WTC11 (cell line): ENCODE measurements at regions not wholly inside any gene's neighbourhood (a gene's known extent, or its start where the extent isn't known, plus 50 kb on each side); places are given as distances from the start of the nearest gene placed in this dataset.

Source experiments
- CREM ChIP-seq: sonication (generic); formaldehyde crosslinking; IDR thresholded peaks from 2 replicates; pipeline ENCODE4 v1.8.1; 2022; ENCODE audit warnings: mild to moderate bottlenecking, missing genetic modification reagents, moderate library complexity
- JUN ChIP-seq: sonication (generic); formaldehyde crosslinking; IDR thresholded peaks from 2 replicates; pipeline ENCODE4 v1.8.0; 2023; ENCODE audit warnings: mild to moderate bottlenecking, missing genetic modification reagents
- NFE2L1 ChIP-seq: sonication (generic); formaldehyde crosslinking; IDR thresholded peaks from 2 replicates; pipeline ENCODE4 v1.8.1; 2023; ENCODE audit warnings: missing genetic modification reagents
- NR2C2 ChIP-seq: sonication (generic); formaldehyde crosslinking; IDR thresholded peaks from 2 replicates; pipeline ENCODE4 v1.8.0; 2022; ENCODE audit warnings: mild to moderate bottlenecking, missing genetic modification reagents
- NR3C1 ChIP-seq: sonication (generic); formaldehyde crosslinking; conservative IDR thresholded peaks from 2 replicates; pipeline ENCODE4 v1.8.1; 2023; ENCODE audit warnings: low read depth, mild to moderate bottlenecking, missing genetic modification reagents
- SP1 ChIP-seq: sonication (generic); formaldehyde crosslinking; conservative IDR thresholded peaks from 2 replicates; pipeline ENCODE4 v1.8.1; 2022; ENCODE audit warnings: missing genetic modification reagents
- USF2 ChIP-seq: sonication (generic); formaldehyde crosslinking; IDR thresholded peaks from 2 replicates; pipeline ENCODE4 v1.8.1; 2023; ENCODE audit warnings: mild to moderate bottlenecking, missing genetic modification reagents, moderate library complexity
- ZNF121 ChIP-seq: sonication (generic); formaldehyde crosslinking; IDR thresholded peaks from 2 replicates; pipeline ENCODE4 v1.8.0; 2023; ENCODE audit warnings: missing genetic modification reagents
- ZNF138 ChIP-seq: sonication (generic); formaldehyde crosslinking; conservative IDR thresholded peaks from 2 replicates; pipeline ENCODE4 v1.8.1; 2022; ENCODE audit warnings: mild to moderate bottlenecking, moderate library complexity, missing genetic modification reagents
- TF ChIP-seq, protein P1 (sequence below): fragments of 200-600 bp; IDR thresholded peaks from 2 replicates; pipeline ENCODE4 v1.8.0; 2022; ENCODE audit warnings: antibody characterized with exemption
- TF ChIP-seq, protein P2 (sequence below): sonication (generic); formaldehyde crosslinking; conservative IDR thresholded peaks from 2 replicates; pipeline ENCODE4 v1.8.1; 2022; ENCODE audit warnings: mild to moderate bottlenecking, missing genetic modification reagents
- TF ChIP-seq, protein P3 (sequence below): sonication (generic); formaldehyde crosslinking; IDR thresholded peaks from 2 replicates; pipeline ENCODE4 v1.8.1; 2022; ENCODE audit warnings: low read depth, mild to moderate bottlenecking, moderate library complexity, missing genetic modification reagents, borderline replicate concordance
- TF ChIP-seq, protein P4 (sequence below): sonication (generic); formaldehyde crosslinking; IDR thresholded peaks from 2 replicates; pipeline ENCODE4 v1.8.1; 2023; ENCODE audit warnings: mild to moderate bottlenecking, missing genetic modification reagents

GRCh38 chr2:228774548-228774947 is 496.5 kb downstream of the PID1 start:
- TF ChIP-seq, protein P1, sequence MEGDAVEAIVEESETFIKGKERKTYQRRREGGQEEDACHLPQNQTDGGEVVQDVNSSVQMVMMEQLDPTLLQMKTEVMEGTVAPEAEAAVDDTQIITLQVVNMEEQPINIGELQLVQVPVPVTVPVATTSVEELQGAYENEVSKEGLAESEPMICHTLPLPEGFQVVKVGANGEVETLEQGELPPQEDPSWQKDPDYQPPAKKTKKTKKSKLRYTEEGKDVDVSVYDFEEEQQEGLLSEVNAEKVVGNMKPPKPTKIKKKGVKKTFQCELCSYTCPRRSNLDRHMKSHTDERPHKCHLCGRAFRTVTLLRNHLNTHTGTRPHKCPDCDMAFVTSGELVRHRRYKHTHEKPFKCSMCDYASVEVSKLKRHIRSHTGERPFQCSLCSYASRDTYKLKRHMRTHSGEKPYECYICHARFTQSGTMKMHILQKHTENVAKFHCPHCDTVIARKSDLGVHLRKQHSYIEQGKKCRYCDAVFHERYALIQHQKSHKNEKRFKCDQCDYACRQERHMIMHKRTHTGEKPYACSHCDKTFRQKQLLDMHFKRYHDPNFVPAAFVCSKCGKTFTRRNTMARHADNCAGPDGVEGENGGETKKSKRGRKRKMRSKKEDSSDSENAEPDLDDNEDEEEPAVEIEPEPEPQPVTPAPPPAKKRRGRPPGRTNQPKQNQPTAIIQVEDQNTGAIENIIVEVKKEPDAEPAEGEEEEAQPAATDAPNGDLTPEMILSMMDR: no peak
- TF ChIP-seq NR2C2 (CRISPR knock-in tag): no peak
- no peak for TF ChIP-seq CREM
- no peak for TF ChIP-seq ZNF121
- TF ChIP-seq SP1 (CRISPR knock-in tag): no peak
- TF ChIP-seq USF2 (CRISPR knock-in tag): no peak
- TF ChIP-seq, protein P2, sequence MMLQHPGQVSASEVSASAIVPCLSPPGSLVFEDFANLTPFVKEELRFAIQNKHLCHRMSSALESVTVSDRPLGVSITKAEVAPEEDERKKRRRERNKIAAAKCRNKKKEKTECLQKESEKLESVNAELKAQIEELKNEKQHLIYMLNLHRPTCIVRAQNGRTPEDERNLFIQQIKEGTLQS (CRISPR knock-in tag): no peak
- no peak for TF ChIP-seq NR3C1 (CRISPR knock-in tag)
- TF ChIP-seq, protein P3, sequence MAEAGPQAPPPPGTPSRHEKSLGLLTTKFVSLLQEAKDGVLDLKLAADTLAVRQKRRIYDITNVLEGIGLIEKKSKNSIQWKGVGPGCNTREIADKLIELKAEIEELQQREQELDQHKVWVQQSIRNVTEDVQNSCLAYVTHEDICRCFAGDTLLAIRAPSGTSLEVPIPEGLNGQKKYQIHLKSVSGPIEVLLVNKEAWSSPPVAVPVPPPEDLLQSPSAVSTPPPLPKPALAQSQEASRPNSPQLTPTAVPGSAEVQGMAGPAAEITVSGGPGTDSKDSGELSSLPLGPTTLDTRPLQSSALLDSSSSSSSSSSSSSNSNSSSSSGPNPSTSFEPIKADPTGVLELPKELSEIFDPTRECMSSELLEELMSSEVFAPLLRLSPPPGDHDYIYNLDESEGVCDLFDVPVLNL (CRISPR knock-in tag): no peak
- TF ChIP-seq NFE2L1 (CRISPR knock-in tag): no peak
- no peak for TF ChIP-seq JUN
- TF ChIP-seq, protein P4, sequence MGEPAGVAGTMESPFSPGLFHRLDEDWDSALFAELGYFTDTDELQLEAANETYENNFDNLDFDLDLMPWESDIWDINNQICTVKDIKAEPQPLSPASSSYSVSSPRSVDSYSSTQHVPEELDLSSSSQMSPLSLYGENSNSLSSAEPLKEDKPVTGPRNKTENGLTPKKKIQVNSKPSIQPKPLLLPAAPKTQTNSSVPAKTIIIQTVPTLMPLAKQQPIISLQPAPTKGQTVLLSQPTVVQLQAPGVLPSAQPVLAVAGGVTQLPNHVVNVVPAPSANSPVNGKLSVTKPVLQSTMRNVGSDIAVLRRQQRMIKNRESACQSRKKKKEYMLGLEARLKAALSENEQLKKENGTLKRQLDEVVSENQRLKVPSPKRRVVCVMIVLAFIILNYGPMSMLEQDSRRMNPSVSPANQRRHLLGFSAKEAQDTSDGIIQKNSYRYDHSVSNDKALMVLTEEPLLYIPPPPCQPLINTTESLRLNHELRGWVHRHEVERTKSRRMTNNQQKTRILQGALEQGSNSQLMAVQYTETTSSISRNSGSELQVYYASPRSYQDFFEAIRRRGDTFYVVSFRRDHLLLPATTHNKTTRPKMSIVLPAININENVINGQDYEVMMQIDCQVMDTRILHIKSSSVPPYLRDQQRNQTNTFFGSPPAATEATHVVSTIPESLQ (CRISPR knock-in tag): no peak
- no peak for TF ChIP-seq ZNF138 (CRISPR knock-in tag)
